IMR-90 (cell line): ENCODE measurements at regions not wholly inside any gene's neighbourhood (a gene's known extent, or its start where the extent isn't known, plus 50 kb on each side); places are given as distances from the start of the nearest gene placed in this dataset.

ENCODE experiments used
- ATAC-seq: fragments of 200-7000 bp; cut with Tn5 transposase; 2 replicates; pipeline ENCODE4 v1.9.1; 2020; ENCODE audit warnings: low read depth, mild to moderate bottlenecking, moderate library complexity
- BruUV-seq: library from RNA; stranded (reverse); fragments of 400-500 nt; replicated peaks from 2 replicates; lab custom pipeline; 2021; lab: Mats Ljungman, UMichigan
- CTCF ChIA-PET: fragments of 300-600 bp; formaldehyde crosslinking; extraction: SDS; loops from one replicate; lab custom pipeline; 2021; ENCODE audit warnings: antibody characterized with exemption; lab: Yijun Ruan, JAX
- POLR2A ChIA-PET: fragments of 300-600 bp; sonication (Branson Sonifier 250); formaldehyde crosslinking; loops from one replicate; lab custom pipeline; 2022; ENCODE audit warnings: antibody characterized with exemption; ENCODE audit not compliant: unreplicated experiment; lab: Charles Lee
- DNase-seq: peaks from one replicate; pipeline ENCODE4 v3.0.0; 2013
- H2AFZ ChIP-seq: replicated peaks from 2 replicates; pipeline ENCODE3; 2013; ENCODE audit warnings: low read length, mild to moderate bottlenecking; ENCODE audit not compliant: poor library complexity
- H2AK5ac ChIP-seq: 2 replicates; pipeline ENCODE4 v1.6.1; 2013; ENCODE audit warnings: low read depth, low read length, inconsistent platforms
- H2AK9ac ChIP-seq: replicated peaks from 2 replicates; pipeline ENCODE3; 2013; ENCODE audit warnings: mild to moderate bottlenecking, low read depth, low read length, moderate library complexity; ENCODE audit not compliant: poor library complexity
- H2BK120ac ChIP-seq: 2 replicates; pipeline ENCODE4 v1.6.1; 2013; ENCODE audit warnings: low read depth, low read length, inconsistent platforms
- H2BK15ac ChIP-seq: 3 replicates; pipeline ENCODE4 v1.6.1; 2013; ENCODE audit warnings: low read depth, low read length, inconsistent platforms
- H2BK20ac ChIP-seq: 2 replicates; pipeline ENCODE4 v1.6.1; 2013; ENCODE audit warnings: low read depth, mild to moderate bottlenecking, inconsistent platforms, low read length, moderate library complexity
- H2BK5ac ChIP-seq: 2 replicates; pipeline ENCODE4 v1.6.1; 2013; ENCODE audit warnings: mild to moderate bottlenecking, low read depth, low read length, inconsistent platforms; ENCODE audit not compliant: poor library complexity, severe bottlenecking
- H3K14ac ChIP-seq: replicated peaks from 2 replicates; pipeline ENCODE4 v1.6.1; 2013; ENCODE audit warnings: low read depth, low read length, inconsistent platforms
- H3K18ac ChIP-seq: 2 replicates; pipeline ENCODE4 v1.6.1; 2013; ENCODE audit warnings: low read depth, low read length, control low read depth
- H3K23ac ChIP-seq: 2 replicates; pipeline ENCODE4 v1.6.1; 2013; ENCODE audit warnings: low read depth, low read length, inconsistent platforms
- H3K27ac ChIP-seq: 2 replicates; pipeline ENCODE4 v1.5.1; 2013; ENCODE audit warnings: mild to moderate bottlenecking, control low read depth, low read length; ENCODE audit not compliant: insufficient read depth
- H3K27me3 ChIP-seq: 2 replicates; pipeline ENCODE4 v1.6.1; 2013; ENCODE audit warnings: low read length; ENCODE audit not compliant: control insufficient read depth, insufficient read depth
- H3K36me3 ChIP-seq: 2 replicates; pipeline ENCODE4 v1.6.1; 2013; ENCODE audit warnings: low read length, mixed read lengths; ENCODE audit not compliant: control insufficient read depth, insufficient read depth
- H3K4ac ChIP-seq: 2 replicates; pipeline ENCODE4 v1.6.1; 2013; ENCODE audit warnings: low read depth, low read length, inconsistent platforms
- H3K4me1 ChIP-seq: 2 replicates; pipeline ENCODE4 v1.6.1; 2013; ENCODE audit warnings: low read length, mixed read lengths; ENCODE audit not compliant: control insufficient read depth, insufficient read depth
- H3K4me2 ChIP-seq: 2 replicates; pipeline ENCODE4 v1.6.1; 2013; ENCODE audit warnings: low read depth, mild to moderate bottlenecking, control low read depth, low read length, moderate library complexity
- H3K4me3 ChIP-seq: 2 replicates; pipeline ENCODE4 v1.5.1; 2013; ENCODE audit warnings: low read depth, mild to moderate bottlenecking, control low read depth, low read length, moderate library complexity; ENCODE audit not compliant: insufficient read depth
- H3K56ac ChIP-seq: 2 replicates; pipeline ENCODE4 v1.6.1; 2013; ENCODE audit warnings: low read length, inconsistent platforms; ENCODE audit not compliant: insufficient read depth; ENCODE audit errors: extremely low read depth
- H3K79me1 ChIP-seq, 2 experiments: 2 replicates each; pipeline ENCODE4 v1.6.1; 2013; ENCODE audit warnings: low read length in 2 of 2, inconsistent platforms in 1 of 2, low read depth in 1 of 2
- H3K9ac ChIP-seq: 2 replicates; pipeline ENCODE4 v1.6.1; 2013; ENCODE audit warnings: low read depth, low read length, control low read depth
- H3K9me1 ChIP-seq: 2 replicates; pipeline ENCODE4 v1.6.1; 2013; ENCODE audit warnings: low read length, inconsistent platforms; ENCODE audit not compliant: insufficient read depth
- H3K9me3 ChIP-seq: 2 replicates; pipeline ENCODE4 v1.6.1; 2013; ENCODE audit warnings: low read length; ENCODE audit not compliant: control insufficient read depth, insufficient read depth
- H4K20me1 ChIP-seq: 2 replicates; pipeline ENCODE4 v1.6.1; 2013; ENCODE audit warnings: low read length, inconsistent platforms; ENCODE audit not compliant: insufficient read depth
- H4K5ac ChIP-seq: 2 replicates; pipeline ENCODE4 v1.6.1; 2013; ENCODE audit warnings: mild to moderate bottlenecking, low read depth, low read length, control low read depth
- H4K8ac ChIP-seq, 2 experiments: 2 replicates each; pipeline ENCODE4 v1.6.1; 2013; ENCODE audit warnings: low read depth in 2 of 2, low read length in 2 of 2, control low read depth in 1 of 2, inconsistent platforms in 1 of 2
- H4K91ac ChIP-seq: 2 replicates; pipeline ENCODE4 v1.6.1; 2013; ENCODE audit warnings: low read depth, low read length, inconsistent platforms; ENCODE audit not compliant: insufficient read depth
- BHLHE40 ChIP-seq: fragments of 150-350 bp; IDR thresholded peaks from 2 replicates; pipeline ENCODE4 v1.6.1; 2016; ENCODE audit warnings: mild to moderate bottlenecking, low read depth, low read length
- CEBPB ChIP-seq: IDR thresholded peaks from 2 replicates; pipeline ENCODE4 v1.6.1; 2012; ENCODE audit warnings: low read depth, low read length, improper control_type of control experiment
- CHD1 ChIP-seq: IDR thresholded peaks from 2 replicates; pipeline ENCODE4 v1.6.1; 2012; ENCODE audit warnings: low read depth, low read length, improper control_type of control experiment
- ELK1 ChIP-seq: fragments of 150-350 bp; IDR thresholded peaks from 2 replicates; pipeline ENCODE4 v1.6.1; 2016; ENCODE audit warnings: low read depth, mild to moderate bottlenecking, low read length, moderate library complexity, borderline replicate concordance
- MAFK ChIP-seq: IDR thresholded peaks from 2 replicates; pipeline ENCODE4 v1.6.1; 2012; ENCODE audit warnings: low read depth, low read length, improper control_type of control experiment
- MAZ ChIP-seq: IDR thresholded peaks from 2 replicates; pipeline ENCODE4 v1.6.1; 2012; ENCODE audit warnings: low read depth, mild to moderate bottlenecking, low read length, improper control_type of control experiment, moderate library complexity, borderline replicate concordance
- MXI1 ChIP-seq: IDR thresholded peaks from 2 replicates; pipeline ENCODE4 v1.6.1; 2012; ENCODE audit warnings: low read depth, mild to moderate bottlenecking, low read length, moderate library complexity, borderline replicate concordance
- NFE2L2 ChIP-seq: fragments of 150-350 bp; IDR thresholded peaks from 2 replicates; pipeline ENCODE4 v1.6.1; 2016; ENCODE audit warnings: low read depth, mild to moderate bottlenecking, low read length
- POLR2A ChIP-seq: IDR thresholded peaks from 2 replicates; pipeline ENCODE4 v1.6.1; 2012; ENCODE audit warnings: mild to moderate bottlenecking, low read depth, low read length
- RCOR1 ChIP-seq: IDR thresholded peaks from 2 replicates; pipeline ENCODE4 v1.6.1; 2012; ENCODE audit warnings: mild to moderate bottlenecking, low read length, improper control_type of control experiment; ENCODE audit not compliant: insufficient replicate concordance
- RFX5 ChIP-seq: IDR thresholded peaks from 2 replicates; pipeline ENCODE4 v1.8.0; 2012; ENCODE audit warnings: low read depth, mild to moderate bottlenecking, low read length, moderate library complexity
- SMC3 ChIP-seq: fragments of 150-350 bp; IDR thresholded peaks from 2 replicates; pipeline ENCODE4 v1.6.1; 2016; ENCODE audit warnings: low read depth, mild to moderate bottlenecking, antibody characterized with exemption, low read length, moderate library complexity
- WGBS, 2 experiments: methylation state at CpG; one replicate each; pipeline versions ENCODE4 v1.1.5 to v1.1.7; 2013; ENCODE audit warnings: missing lambda C conversion rate in 2 of 2; ENCODE audit not compliant: insufficient read length in 1 of 2; ENCODE audit errors: extremely low coverage in 2 of 2; 5-methylcytosine and 5-hydroxymethylcytosine counted together
- dilution Hi-C: fragments of 300-500 bp; cut with HindIII; formaldehyde crosslinking; loops from one replicate; pipeline ENCODE4 v1.14.3; 2018; ENCODE audit warnings: low sequenced_read_pairs; ENCODE audit not compliant: unreplicated experiment
- in situ Hi-C: fragments of 300-500 bp; cut with MboI; formaldehyde crosslinking; loops from 3 replicates; pipeline ENCODE4 v1.14.3; 2019; ENCODE audit warnings: low sequenced_read_pairs, inconsistent platforms, mixed read lengths
- intact Hi-C: fragments of 100-400 bp; cut with micrococcal nuclease; formaldehyde crosslinking; loops from 2 replicates; pipeline ENCODE4 v1.10.0; 2022
- TF ChIP-seq, protein P1 (sequence below): fragments of 150-350 bp; IDR thresholded peaks from 2 replicates; pipeline ENCODE4 v1.6.1; 2017; ENCODE audit warnings: mild to moderate bottlenecking, antibody characterized with exemption, low read length, low read depth
- TF ChIP-seq, protein P2 (sequence below): conservative IDR thresholded peaks from 2 replicates; pipeline ENCODE4 v1.5.1; 2012; ENCODE audit warnings: mild to moderate bottlenecking, low read depth, low read length, improper control_type of control experiment

DNA sequence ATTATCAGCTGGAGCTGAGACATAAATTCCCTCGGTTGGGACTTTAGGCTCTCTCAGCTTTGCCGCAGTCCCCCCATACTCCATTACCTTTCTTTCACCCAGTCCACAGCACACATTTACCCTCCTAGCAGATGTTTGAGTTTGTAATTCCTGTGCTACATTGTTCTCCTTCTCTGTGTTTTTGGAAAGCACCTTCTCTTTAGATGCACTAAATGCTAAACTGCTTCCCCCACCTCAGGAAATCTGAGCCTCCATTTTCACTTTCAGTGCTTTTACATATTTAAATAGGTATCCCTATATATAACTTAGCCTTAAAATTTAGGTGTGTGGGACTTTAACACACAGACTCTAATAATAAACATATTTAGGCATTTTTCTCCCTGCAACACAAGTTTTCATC lies 356.9 kb downstream of the NFIB start:
- no peak overlapping the region for H4K8ac ChIP-seq
- H3K79me1 ChIP-seq, result no peaks in the 10 kb centered on the region
- H3K14ac ChIP-seq, result no peak overlapping the region
- no peak overlapping the region for H3K18ac ChIP-seq
- H3K4me3 ChIP-seq, result no peak overlapping the region
- no peaks in the 10 kb centered on the region for H4K20me1 ChIP-seq
- ChIA-PET CTCF (no interaction called here), POLR2A (no interaction called here)
- no peak overlapping the region for H4K5ac ChIP-seq
- H2BK120ac ChIP-seq, result no peak overlapping the region
- no peak overlapping the region for H2BK20ac ChIP-seq
- no TSS peak for BruUV-seq
- H3K23ac ChIP-seq, result no peak overlapping the region
- no peak overlapping the region for H2AFZ ChIP-seq
- H3K27me3 ChIP-seq, result peaks cover 9% of the 10 kb centered on the region; the same call in 1 of the 2 replicates
- H3K56ac ChIP-seq, result no peak overlapping the region
- H4K91ac ChIP-seq, result no peak overlapping the region
- no peaks in the 10 kb centered on the region for H3K4me1 ChIP-seq
- H3K36me3 ChIP-seq, result no peaks in the 10 kb centered on the region
- ATAC-seq (no peak), DNase-seq (no peak)
- H3K4ac ChIP-seq, result no peak overlapping the region
- no peak overlapping the region for H2BK5ac ChIP-seq
- no peak overlapping the region for H2AK9ac ChIP-seq
- dilution Hi-C loops, result no loop called here
- no peak overlapping the region for H2BK15ac ChIP-seq
- no peak overlapping the region for H3K4me2 ChIP-seq
- no peak overlapping the region for H3K9ac ChIP-seq
- no peak overlapping the region for H2AK5ac ChIP-seq
- in situ Hi-C loops, result no loop called here
- H3K9me3 ChIP-seq, result no peaks in the 10 kb centered on the region
- WGBS, 2 experiments, result 63% methylated on average over 2 of the region's 2 CpGs; no CpG with 5 or more reads in 1 of the 2 experiments
- intact Hi-C loops, result no loop called here
- H3K27ac ChIP-seq, result no peak overlapping the region
- TF ChIP-seq, protein P1, sequence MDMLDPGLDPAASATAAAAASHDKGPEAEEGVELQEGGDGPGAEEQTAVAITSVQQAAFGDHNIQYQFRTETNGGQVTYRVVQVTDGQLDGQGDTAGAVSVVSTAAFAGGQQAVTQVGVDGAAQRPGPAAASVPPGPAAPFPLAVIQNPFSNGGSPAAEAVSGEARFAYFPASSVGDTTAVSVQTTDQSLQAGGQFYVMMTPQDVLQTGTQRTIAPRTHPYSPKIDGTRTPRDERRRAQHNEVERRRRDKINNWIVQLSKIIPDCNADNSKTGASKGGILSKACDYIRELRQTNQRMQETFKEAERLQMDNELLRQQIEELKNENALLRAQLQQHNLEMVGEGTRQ, result no peak
- TF ChIP-seq RCOR1 (no peak), NFE2L2 (no peak), MXI1 (no peak), CHD1 (no peak), MAZ (no peak), RFX5 (no peak), POLR2A (no peak), CEBPB (no peak), BHLHE40 (no peak), MAFK (no peak), ELK1 (no peak), SMC3 (no peak)
- TF ChIP-seq, protein P2, sequence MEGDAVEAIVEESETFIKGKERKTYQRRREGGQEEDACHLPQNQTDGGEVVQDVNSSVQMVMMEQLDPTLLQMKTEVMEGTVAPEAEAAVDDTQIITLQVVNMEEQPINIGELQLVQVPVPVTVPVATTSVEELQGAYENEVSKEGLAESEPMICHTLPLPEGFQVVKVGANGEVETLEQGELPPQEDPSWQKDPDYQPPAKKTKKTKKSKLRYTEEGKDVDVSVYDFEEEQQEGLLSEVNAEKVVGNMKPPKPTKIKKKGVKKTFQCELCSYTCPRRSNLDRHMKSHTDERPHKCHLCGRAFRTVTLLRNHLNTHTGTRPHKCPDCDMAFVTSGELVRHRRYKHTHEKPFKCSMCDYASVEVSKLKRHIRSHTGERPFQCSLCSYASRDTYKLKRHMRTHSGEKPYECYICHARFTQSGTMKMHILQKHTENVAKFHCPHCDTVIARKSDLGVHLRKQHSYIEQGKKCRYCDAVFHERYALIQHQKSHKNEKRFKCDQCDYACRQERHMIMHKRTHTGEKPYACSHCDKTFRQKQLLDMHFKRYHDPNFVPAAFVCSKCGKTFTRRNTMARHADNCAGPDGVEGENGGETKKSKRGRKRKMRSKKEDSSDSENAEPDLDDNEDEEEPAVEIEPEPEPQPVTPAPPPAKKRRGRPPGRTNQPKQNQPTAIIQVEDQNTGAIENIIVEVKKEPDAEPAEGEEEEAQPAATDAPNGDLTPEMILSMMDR, result no peak
- H3K9me1 ChIP-seq, result no peaks in the 10 kb centered on the region
